ENCODE measurements at regions not wholly inside any gene's neighbourhood (a gene's known extent, or its start where the extent isn't known, plus 50 kb on each side); places are given as distances from the start of the nearest gene placed in this dataset.
"Not testable (repeated sequence)": the region's sequence is repeated elsewhere in the genome, so short reads cannot be mapped to it uniquely, and the experiment has no call there.

GRCh38 chr3:35296533-35296932 is 342.8 kb upstream of the ARPP21 start:
- H3K79me2 ChIP-seq (ENCODE audit: control insufficient read depth, insufficient read depth, low read length), result no peaks in the 10 kb centered on the region
- no peaks in the 10 kb centered on the region for H3K4me1 ChIP-seq (ENCODE audit: control insufficient read depth, extremely low read depth, insufficient read depth, low read length)
- FAIRE-seq (no peak), DNase-seq (ENCODE audit: low read depth, low spot score) (no peak)
- no peaks in the 10 kb centered on the region for H3K9me3 ChIP-seq (replicated peaks; ENCODE audit: control insufficient read depth, insufficient read depth, low read length)
- no peak overlapping the region for H3K27ac ChIP-seq (ENCODE audit: insufficient read depth, low read depth, low read length)
- H3K9me1 ChIP-seq (replicated peaks; ENCODE audit: control insufficient read depth, extremely low read depth, insufficient read depth, low read length), result no peaks in the 10 kb centered on the region
- H3K4me2 ChIP-seq (ENCODE audit: insufficient read depth, low read length), result no peak overlapping the region
- TF ChIP-seq POLR2A (IDR thresholded peaks at IDR 0.05; ENCODE audit: low read depth, low read length) (no peak), MYC (IDR thresholded peaks at IDR 0.05; ENCODE audit: low read depth, low read length) (no peak), EZH2 (IDR thresholded peaks at IDR 0.05; ENCODE audit: borderline replicate concordance, low read depth, low read length, severe bottlenecking) (no peak), FOS (IDR thresholded peaks at IDR 0.05; ENCODE audit: borderline replicate concordance, insufficient read depth, low read length) (no peak), MAX (IDR thresholded peaks at IDR 0.05; ENCODE audit: insufficient read depth, insufficient read length) (no peak), GATA2 (IDR thresholded peaks at IDR 0.05; ENCODE audit: insufficient read depth, insufficient read length, low read depth, low read length) (no peak), JUN (IDR thresholded peaks at IDR 0.05; ENCODE audit: borderline replicate concordance, insufficient read depth, insufficient read length, low read depth) (no peak), CTCF (IDR thresholded peaks at IDR 0.05; ENCODE audit: extremely low read depth in 1 of 2, insufficient read depth in 1 of 2, low read depth in 1 of 2, low read length in 2 of 2) (no peak), POLR2AphosphoS5 (IDR thresholded peaks at IDR 0.05; ENCODE audit: insufficient read depth, low read depth, low read length) (no peak)
- POLR2A ChIA-PET, result no interaction called here
- CTCF ChIA-PET, result no interaction called here
- H3K9ac ChIP-seq (replicated peaks; ENCODE audit: extremely low read depth, insufficient read depth, low read length), result no peak overlapping the region
- H3K36me3 ChIP-seq (ENCODE audit: control insufficient read depth in 2 of 2, extremely low read depth in 1 of 2, insufficient read depth in 2 of 2, low read length in 2 of 2), result no peaks in the 10 kb centered on the region
- no peak overlapping the region for H3K4me3 ChIP-seq (replicated peaks in 1 of 3; ENCODE audit: insufficient read depth in 1 of 3, low read depth in 1 of 3, low read length in 3 of 3)
- intact Hi-C loops (cut with micrococcal nuclease), result no loop called here
- H2AFZ ChIP-seq (ENCODE audit: low read depth, low read length), result no peak overlapping the region
- no TSS peak for BruUV-seq (replicated peaks)
- H4K20me1 ChIP-seq (replicated peaks; ENCODE audit: control insufficient read depth, extremely low read depth, insufficient read depth, low read length), result no peaks in the 10 kb centered on the region
- H3K27me3 ChIP-seq (ENCODE audit: control insufficient read depth in 2 of 2, insufficient read depth in 2 of 2, low read length in 2 of 2), result no peaks in the 10 kb centered on the region
- dilution Hi-C loops (cut with MboI; ENCODE audit: extremely low pct_ligation_motif_present, low sequenced_read_pairs), result no loop called here

- H3K4me1 ChIP-seq (ENCODE audit: control insufficient read depth, extremely low read depth, insufficient read depth, low read length); H3K79me2 ChIP-seq (ENCODE audit: control insufficient read depth, insufficient read depth, low read length); H3K9me1 ChIP-seq (replicated peaks; ENCODE audit: control insufficient read depth, extremely low read depth, insufficient read depth, low read length); H2AFZ ChIP-seq (ENCODE audit: low read depth, low read length); POLR2A ChIA-PET; H3K27me3 ChIP-seq (ENCODE audit: control insufficient read depth in 2 of 2, insufficient read depth in 2 of 2, low read length in 2 of 2); FAIRE-seq; CTCF ChIA-PET; H3K27ac ChIP-seq (ENCODE audit: insufficient read depth, low read depth, low read length); H3K36me3 ChIP-seq (ENCODE audit: control insufficient read depth in 2 of 2, extremely low read depth in 1 of 2, insufficient read depth in 2 of 2, low read length in 2 of 2); dilution Hi-C loops (cut with MboI; ENCODE audit: extremely low pct_ligation_motif_present, low sequenced_read_pairs); BruUV-seq (replicated peaks); H3K9ac ChIP-seq (replicated peaks; ENCODE audit: extremely low read depth, insufficient read depth, low read length); DNase-seq (ENCODE audit: low read depth, low spot score); intact Hi-C loops (cut with micrococcal nuclease); H3K9me3 ChIP-seq (replicated peaks; ENCODE audit: control insufficient read depth, insufficient read depth, low read length); H3K4me3 ChIP-seq (replicated peaks in 1 of 3; ENCODE audit: insufficient read depth in 1 of 3, low read depth in 1 of 3, low read length in 3 of 3); H4K20me1 ChIP-seq (replicated peaks; ENCODE audit: control insufficient read depth, extremely low read depth, insufficient read depth, low read length); H3K4me2 ChIP-seq (ENCODE audit: insufficient read depth, low read length): not testable (repeated sequence)
Observed at GRCh38 chr3:35296944-35297343, 342.4 kb upstream of the ARPP21 start.

Measured in endothelial cell of umbilical vein (primary cell).